Mammary epithelial cell (primary cell): ENCODE measurements at regions not wholly inside any gene's neighbourhood (a gene's known extent, or its start where the extent isn't known, plus 50 kb on each side); places are given as distances from the start of the nearest gene placed in this dataset.

Source experiments
- CTCF ChIP-seq, 2 donors: IDR thresholded peaks in 1 of 2; conservative IDR thresholded peaks in 1 of 2; 2 replicates each; pipeline ENCODE4 v1.5.1; 2011 to 2012; ENCODE audit warnings: inconsistent platforms in 2 of 2, low read length in 2 of 2, mild to moderate bottlenecking in 2 of 2, control low read depth in 1 of 2, low read depth in 1 of 2; ENCODE audit not compliant: insufficient read depth in 1 of 2; ENCODE audit errors: extremely low read depth in 1 of 2
- EZH2 ChIP-seq: IDR thresholded peaks from 2 replicates; pipeline ENCODE4 v1.6.1; 2012; ENCODE audit warnings: low read length, inconsistent platforms, borderline replicate concordance

GRCh38 chr12:107339932-107340331 lies 246.6 kb upstream of the CRY1 start:
- TF ChIP-seq CTCF (conservative IDR thresholded peaks at IDR 0.05 in 1 of 2, IDR thresholded peaks at IDR 0.05 in 1 of 2; ENCODE audit: extremely low read depth in 1 of 2, insufficient read depth in 1 of 2, low read depth in 1 of 2, low read length in 2 of 2): no peak
- no peak for TF ChIP-seq EZH2
